Panc1 (cell line): ENCODE measurements at regions not wholly inside any gene's neighbourhood (a gene's known extent, or its start where the extent isn't known, plus 50 kb on each side); places are given as distances from the start of the nearest gene placed in this dataset.
"Not testable (repeated sequence)": the region's sequence is repeated elsewhere in the genome, so short reads cannot be mapped to it uniquely, and the experiment has no call there.

Experiments
- ATAC-seq: fragments of 200-7000 bp; cut with Tn5 transposase; 2 replicates; pipeline ENCODE4 v1.9.1; 2020; ENCODE audit warnings: mild to moderate bottlenecking, moderate library complexity
- BruUV-seq: library from RNA; stranded (reverse); fragments of 400-500 nt; replicated peaks from 2 replicates; lab custom pipeline; 2021; lab: Mats Ljungman, UMichigan
- CTCF ChIA-PET: fragments of 300-600 bp; sonication (Branson Sonifier 250); formaldehyde crosslinking; loops from one replicate; lab custom pipeline; 2022; ENCODE audit warnings: antibody characterized with exemption; lab: Charles Lee
- POLR2A ChIA-PET: fragments of 300-600 bp; sonication (Branson Sonifier 250); formaldehyde crosslinking; loops from one replicate; lab custom pipeline; 2022; ENCODE audit warnings: antibody characterized with exemption; lab: Charles Lee
- DNase-seq: peaks from one replicate; pipeline ENCODE4 v3.0.0-alpha.2; 2010; ENCODE audit warnings: low read depth, low spot score
- H3K27ac ChIP-seq: 2 replicates; pipeline ENCODE4 v1.5.1; 2011; ENCODE audit warnings: mild to moderate bottlenecking, low read length, inconsistent platforms
- H3K27me3 ChIP-seq: fragments of 200-500 bp; sonication (Bioruptor generic); 2 replicates; pipeline ENCODE4 v1.6.0; 2014; ENCODE audit warnings: low read length, inconsistent platforms; ENCODE audit not compliant: control insufficient read depth, insufficient read depth
- H3K36me3 ChIP-seq: fragments of 200-500 bp; sonication (Bioruptor generic); 2 replicates; pipeline ENCODE4 v1.5.1; 2014; ENCODE audit warnings: inconsistent platforms, mild to moderate bottlenecking, low read length, moderate library complexity; ENCODE audit not compliant: control insufficient read depth, insufficient read depth
- H3K4me1 ChIP-seq: 2 replicates; pipeline ENCODE4 v1.5.1; 2011; ENCODE audit warnings: inconsistent platforms, mild to moderate bottlenecking, low read length, moderate library complexity; ENCODE audit not compliant: control insufficient read depth, insufficient read depth
- H3K4me3 ChIP-seq, 2 experiments: 2 replicates each; pipeline ENCODE4 v1.5.1; 2011 to 2012; ENCODE audit warnings: low read depth in 2 of 2, low read length in 2 of 2, mild to moderate bottlenecking in 2 of 2, inconsistent platforms in 1 of 2, moderate library complexity in 1 of 2
- H3K9me3 ChIP-seq: fragments of 200-500 bp; sonication (Bioruptor generic); 2 replicates; pipeline ENCODE4 v1.5.1; 2014; ENCODE audit warnings: low read depth, mild to moderate bottlenecking, inconsistent platforms, low read length, moderate library complexity; ENCODE audit not compliant: control insufficient read depth, insufficient read depth
- CTCF ChIP-seq: fragments of 450-650 bp; IDR thresholded peaks from 2 replicates; pipeline ENCODE4 v1.5.1; 2017; ENCODE audit warnings: mild to moderate bottlenecking
- POLR2AphosphoS5 ChIP-seq: IDR thresholded peaks from 2 replicates; pipeline ENCODE4 v1.6.1; 2012; ENCODE audit warnings: mild to moderate bottlenecking, low read depth, low read length, moderate library complexity
- REST ChIP-seq, 2 experiments: IDR thresholded peaks; 2 replicates each; pipeline ENCODE4 v1.6.1; 2011 to 2012; ENCODE audit warnings: low read depth in 2 of 2, control low read depth in 1 of 2, low read length in 1 of 2, mild to moderate bottlenecking in 1 of 2, moderate library complexity in 1 of 2; ENCODE audit not compliant: insufficient read depth in 1 of 2
- SIN3A ChIP-seq: IDR thresholded peaks from 2 replicates; pipeline ENCODE4 v1.6.1; 2012; ENCODE audit warnings: low read depth, mild to moderate bottlenecking, low read length, moderate library complexity, borderline replicate concordance; ENCODE audit not compliant: insufficient read depth
- TCF7L2 ChIP-seq: IDR thresholded peaks from 2 replicates; pipeline ENCODE4 v1.6.1; 2011; ENCODE audit warnings: mild to moderate bottlenecking, low read depth, low read length, inconsistent platforms
- in situ Hi-C: cut with HindIII; loops from 2 replicates; pipeline ENCODE4 v1.10.0; 2016; ENCODE audit warnings: low sequenced_read_pairs, low pct_unique_long_range_greater_than_20kb
- intact Hi-C: fragments of 100-400 bp; cut with micrococcal nuclease; formaldehyde crosslinking; loops from one replicate; pipeline ENCODE4 v1.10.0; 2022; ENCODE audit not compliant: unreplicated experiment

- ChIA-PET POLR2A (interaction anchor here (0.7 kb wide), 1 partner anchor 318 kb away, joined by 19 read pairs; no protein-coding TSS in a partner anchor), CTCF (no interaction called here)
- Histone ChIP-seq H3K9me3 (no peaks in the 10 kb centered on the region), H3K36me3 (no peaks in the 10 kb centered on the region), H3K27me3 (no peaks in the 10 kb centered on the region), H3K4me3 (peak overlapping the region in 1 of 2 experiments; percentile 27; a peak in 2 of 4 replicates), H3K4me1 (no peaks in the 10 kb centered on the region), H3K27ac (no peak overlapping the region)
- in situ Hi-C loops (no loop called here), intact Hi-C loops (no loop called here)
- no TSS peak for BruUV-seq
- no peak for DNase-seq
- ATAC-seq: no peak
- TF ChIP-seq CTCF (no peak), SIN3A (no peak), REST (IDR thresholded peaks at IDR 0.05; ENCODE audit: insufficient read depth in 1 of 2, low read depth in 2 of 2, low read length in 1 of 2) (no peak), TCF7L2 (no peak), POLR2AphosphoS5 (no peak)
These were observed 284.8 kb upstream of the WSB1 start for GRCh38 chr17:27009087-27009486.

GRCh38 chr17:27010138-27010537 is 283.8 kb upstream of the WSB1 start:
- H3K36me3 ChIP-seq, DNase-seq, BruUV-seq, H3K4me1 ChIP-seq, H3K9me3 ChIP-seq, H3K27me3 ChIP-seq, ATAC-seq, H3K4me3 ChIP-seq, CTCF ChIA-PET, H3K27ac ChIP-seq, intact Hi-C loops, in situ Hi-C loops, POLR2A ChIA-PET: not testable (repeated sequence)

- H3K27ac ChIP-seq, DNase-seq, in situ Hi-C loops, H3K27me3 ChIP-seq, H3K9me3 ChIP-seq, CTCF ChIA-PET, H3K4me1 ChIP-seq, H3K36me3 ChIP-seq, H3K4me3 ChIP-seq, intact Hi-C loops, ATAC-seq, BruUV-seq, POLR2A ChIA-PET: not testable (repeated sequence)
These were observed 263.4 kb upstream of the WSB1 start for GRCh38 chr17:27030552-27030951.
